ENCODE measurements at regions not wholly inside any gene's neighbourhood (a gene's known extent, or its start where the extent isn't known, plus 50 kb on each side); places are given as distances from the start of the nearest gene placed in this dataset.

DNA sequence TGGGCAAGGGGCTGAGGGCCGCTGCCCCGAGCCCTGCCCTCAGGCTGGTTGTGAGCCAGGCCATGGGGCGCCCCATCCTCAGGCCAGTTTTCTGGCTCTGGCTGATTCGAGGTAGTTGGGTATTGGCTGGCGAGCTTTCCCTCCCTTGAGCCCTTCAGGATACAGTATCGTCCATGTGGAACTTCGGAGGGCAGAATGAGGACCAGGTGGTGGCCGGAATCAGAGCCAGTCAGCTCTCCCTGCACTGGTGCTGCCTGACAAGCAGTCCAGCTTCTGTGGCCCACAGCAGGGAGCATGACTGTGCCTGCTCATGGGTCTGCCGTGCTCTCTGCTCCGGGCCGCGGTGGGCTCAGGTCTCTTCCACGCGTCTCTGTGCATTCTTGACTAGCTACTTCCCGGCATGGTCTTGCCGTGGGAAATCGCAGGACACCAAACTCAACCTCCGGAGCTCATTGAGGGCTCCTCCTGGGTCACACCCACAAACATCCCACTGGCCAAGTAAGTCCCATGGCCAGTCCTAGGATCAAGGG lies 1289.3 kb downstream of the BRD1 start:
- TF ChIP-seq POLR2A (IDR thresholded peaks at IDR 0.05) = no peak
- TF ChIP-seq, protein P1, sequence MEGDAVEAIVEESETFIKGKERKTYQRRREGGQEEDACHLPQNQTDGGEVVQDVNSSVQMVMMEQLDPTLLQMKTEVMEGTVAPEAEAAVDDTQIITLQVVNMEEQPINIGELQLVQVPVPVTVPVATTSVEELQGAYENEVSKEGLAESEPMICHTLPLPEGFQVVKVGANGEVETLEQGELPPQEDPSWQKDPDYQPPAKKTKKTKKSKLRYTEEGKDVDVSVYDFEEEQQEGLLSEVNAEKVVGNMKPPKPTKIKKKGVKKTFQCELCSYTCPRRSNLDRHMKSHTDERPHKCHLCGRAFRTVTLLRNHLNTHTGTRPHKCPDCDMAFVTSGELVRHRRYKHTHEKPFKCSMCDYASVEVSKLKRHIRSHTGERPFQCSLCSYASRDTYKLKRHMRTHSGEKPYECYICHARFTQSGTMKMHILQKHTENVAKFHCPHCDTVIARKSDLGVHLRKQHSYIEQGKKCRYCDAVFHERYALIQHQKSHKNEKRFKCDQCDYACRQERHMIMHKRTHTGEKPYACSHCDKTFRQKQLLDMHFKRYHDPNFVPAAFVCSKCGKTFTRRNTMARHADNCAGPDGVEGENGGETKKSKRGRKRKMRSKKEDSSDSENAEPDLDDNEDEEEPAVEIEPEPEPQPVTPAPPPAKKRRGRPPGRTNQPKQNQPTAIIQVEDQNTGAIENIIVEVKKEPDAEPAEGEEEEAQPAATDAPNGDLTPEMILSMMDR (IDR thresholded peaks at IDR 0.05) = no peak
- TF ChIP-seq EP300 (IDR thresholded peaks at IDR 0.05) = no peak
